Upper lobe of right lung (tissue), 1 donor: ENCODE measurements at regions not wholly inside any gene's neighbourhood (a gene's known extent, or its start where the extent isn't known, plus 50 kb on each side); places are given as distances from the start of the nearest gene placed in this dataset.

Experiments
- ATAC-seq: fragments of 200-7000 bp; cut with Tn5 transposase; one replicate; pipeline ENCODE4 v1.9.1; 2020; ENCODE audit warnings: mild to moderate bottlenecking, moderate library complexity
- DNase-seq: peaks from one replicate; pipeline ENCODE4 v3.0.0-alpha.2; 2020
- H3K27ac ChIP-seq: fragments of 200-600 bp; one replicate; pipeline ENCODE4 v1.8.0; 2022
- H3K27me3 ChIP-seq: fragments of 200-600 bp; one replicate; pipeline ENCODE4 v1.8.0; 2022; ENCODE audit warnings: mild to moderate bottlenecking
- H3K36me3 ChIP-seq: fragments of 200-600 bp; one replicate; pipeline ENCODE4 v1.8.0; 2022
- H3K4me1 ChIP-seq: fragments of 200-600 bp; one replicate; pipeline ENCODE4 v1.8.0; 2022
- H3K4me3 ChIP-seq: fragments of 200-600 bp; one replicate; pipeline ENCODE4 v1.8.0; 2022; ENCODE audit warnings: mild to moderate bottlenecking
- H3K9me3 ChIP-seq: fragments of 200-600 bp; one replicate; pipeline ENCODE4 v1.8.0; 2022
- CTCF ChIP-seq: fragments of 200-600 bp; IDR thresholded peaks from one replicate; pipeline ENCODE4 v1.8.0; 2022; ENCODE audit warnings: antibody characterized with exemption
- intact Hi-C: fragments of 100-400 bp; cut with DNase I; formaldehyde crosslinking; loops from one replicate; pipeline ENCODE4 v1.11.0; 2022
- donor health status: DM: no; HTN: yes; CAD: no; lungs with severe emphysema.

GRCh38 chr6:150485161-150485958, 114.3 kb upstream of the PLEKHG1 start:
- Histone ChIP-seq H3K9me3 (no peaks in the 10 kb centered on the region), H3K4me1 (no peaks in the 10 kb centered on the region), H3K36me3 (no peaks in the 10 kb centered on the region), H3K4me3 (no peak overlapping the region), H3K27ac (no peak overlapping the region), H3K27me3 (no peaks in the 10 kb centered on the region)
- no peak for TF ChIP-seq CTCF
- DNase-seq (no peak), ATAC-seq (no peak)
- intact Hi-C loops, result no loop called here

GRCh38 chr6:150486048-150486447, 113.6 kb upstream of the PLEKHG1 start:
- no peak overlapping the region for H3K4me3 ChIP-seq
- H3K4me1 ChIP-seq, result no peaks in the 10 kb centered on the region
- H3K27ac ChIP-seq, result no peak overlapping the region
- H3K9me3 ChIP-seq, result no peaks in the 10 kb centered on the region
- ATAC-seq (no peak), DNase-seq (no peak)
- intact Hi-C loops, result no loop called here
- H3K27me3 ChIP-seq, result no peaks in the 10 kb centered on the region
- TF ChIP-seq CTCF, result no peak
- H3K36me3 ChIP-seq, result no peaks in the 10 kb centered on the region

- intact Hi-C loops, result no loop called here
- ATAC-seq (peak; percentile 60), DNase-seq (no peak)
- Histone ChIP-seq H3K4me1 (no peaks in the 10 kb centered on the region), H3K36me3 (no peaks in the 10 kb centered on the region), H3K4me3 (no peak overlapping the region), H3K27me3 (no peaks in the 10 kb centered on the region), H3K9me3 (no peaks in the 10 kb centered on the region), H3K27ac (no peak overlapping the region)
- no peak for TF ChIP-seq CTCF
Observed at GRCh38 chr6:150490586-150490985, 109.1 kb upstream of the PLEKHG1 start.

- intact Hi-C loops, result no loop called here
- TF ChIP-seq CTCF, result no peak
- Histone ChIP-seq H3K4me3 (no peak overlapping the region), H3K27ac (no peak overlapping the region), H3K9me3 (no peaks in the 10 kb centered on the region), H3K27me3 (no peaks in the 10 kb centered on the region), H3K4me1 (no peaks in the 10 kb centered on the region), H3K36me3 (no peaks in the 10 kb centered on the region)
- ATAC-seq (no peak), DNase-seq (no peak)
Observed at GRCh38 chr6:150491131-150491810, 108.4 kb upstream of the PLEKHG1 start.

GRCh38 chr6:150491811-150492172, 107.9 kb upstream of the PLEKHG1 start:
- H3K4me1 ChIP-seq, result no peaks in the 10 kb centered on the region
- no peak for DNase-seq

More at GRCh38 chr6:150491811-150492172, 107.9 kb upstream of the PLEKHG1 start:
- Histone ChIP-seq H3K27ac (no peak overlapping the region), H3K27me3 (no peaks in the 10 kb centered on the region), H3K9me3 (no peaks in the 10 kb centered on the region), H3K36me3 (no peaks in the 10 kb centered on the region), H3K4me3 (no peak overlapping the region)
- intact Hi-C loops, result no loop called here
- no peak for TF ChIP-seq CTCF
- ATAC-seq, result no peak
